Choroid plexus epithelial cell (primary cell): ENCODE measurements at regions not wholly inside any gene's neighbourhood (a gene's known extent, or its start where the extent isn't known, plus 50 kb on each side); places are given as distances from the start of the nearest gene placed in this dataset.

Experiments used
- DNase-seq: peaks from one replicate; pipeline ENCODE4 v3.0.0-alpha.2; 2010; ENCODE audit warnings: low read depth
- H3K4me3 ChIP-seq: 2 replicates; pipeline ENCODE4 v1.5.1; 2011; ENCODE audit warnings: low read depth, mild to moderate bottlenecking, control low read depth, low read length, moderate library complexity
- TF ChIP-seq, protein P1 (sequence below): conservative IDR thresholded peaks from 2 replicates; pipeline ENCODE4 v1.5.1; 2011; ENCODE audit warnings: low read depth, mild to moderate bottlenecking, control low read depth, inconsistent platforms, low read length, moderate library complexity

DNA sequence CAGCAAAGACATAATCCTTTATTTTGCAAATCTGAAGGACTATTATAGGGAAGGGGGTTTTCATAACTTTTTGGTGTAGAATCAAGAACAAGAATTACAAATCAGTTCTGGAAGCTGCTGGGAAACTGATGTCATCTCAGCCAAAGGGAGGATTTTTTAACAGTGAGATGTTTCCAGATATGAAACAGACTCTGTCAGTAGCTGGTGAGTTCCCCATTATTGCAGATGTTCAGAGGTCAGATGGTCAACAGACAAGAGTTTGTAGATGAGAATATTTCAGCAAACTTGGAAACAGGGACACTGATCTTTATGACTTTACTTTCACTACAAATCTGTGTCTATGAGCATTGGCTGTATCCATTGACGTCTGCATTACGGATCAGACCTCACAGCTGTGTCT lies 71.9 kb upstream of the LPP start:
- TF ChIP-seq, protein P1, sequence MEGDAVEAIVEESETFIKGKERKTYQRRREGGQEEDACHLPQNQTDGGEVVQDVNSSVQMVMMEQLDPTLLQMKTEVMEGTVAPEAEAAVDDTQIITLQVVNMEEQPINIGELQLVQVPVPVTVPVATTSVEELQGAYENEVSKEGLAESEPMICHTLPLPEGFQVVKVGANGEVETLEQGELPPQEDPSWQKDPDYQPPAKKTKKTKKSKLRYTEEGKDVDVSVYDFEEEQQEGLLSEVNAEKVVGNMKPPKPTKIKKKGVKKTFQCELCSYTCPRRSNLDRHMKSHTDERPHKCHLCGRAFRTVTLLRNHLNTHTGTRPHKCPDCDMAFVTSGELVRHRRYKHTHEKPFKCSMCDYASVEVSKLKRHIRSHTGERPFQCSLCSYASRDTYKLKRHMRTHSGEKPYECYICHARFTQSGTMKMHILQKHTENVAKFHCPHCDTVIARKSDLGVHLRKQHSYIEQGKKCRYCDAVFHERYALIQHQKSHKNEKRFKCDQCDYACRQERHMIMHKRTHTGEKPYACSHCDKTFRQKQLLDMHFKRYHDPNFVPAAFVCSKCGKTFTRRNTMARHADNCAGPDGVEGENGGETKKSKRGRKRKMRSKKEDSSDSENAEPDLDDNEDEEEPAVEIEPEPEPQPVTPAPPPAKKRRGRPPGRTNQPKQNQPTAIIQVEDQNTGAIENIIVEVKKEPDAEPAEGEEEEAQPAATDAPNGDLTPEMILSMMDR: no peak
- peak; percentile 77 for DNase-seq
- H3K4me3 ChIP-seq: no peak overlapping the region

DNA sequence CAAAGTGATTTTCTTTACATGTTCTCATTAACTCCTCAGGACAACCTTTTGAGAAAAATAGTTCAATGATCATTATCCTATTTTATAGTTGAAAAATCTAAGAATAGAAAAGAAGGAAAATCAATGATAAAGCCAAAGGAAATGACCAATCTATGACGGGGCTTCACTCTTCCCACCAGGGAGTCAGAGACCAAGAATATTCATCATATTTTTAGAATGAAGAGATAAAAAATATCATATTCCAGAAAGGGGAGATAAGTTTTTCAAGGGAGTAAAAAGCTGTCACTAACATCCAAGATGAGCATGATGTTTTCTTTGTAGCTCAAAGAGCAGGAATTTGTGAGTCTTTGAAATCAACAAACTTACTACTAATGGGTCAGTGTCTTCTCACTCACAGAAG lies 71.5 kb upstream of the LPP start:
- no peak overlapping the region for H3K4me3 ChIP-seq
- peak; percentile 46 for DNase-seq
- TF ChIP-seq, protein P1: no peak

DNA sequence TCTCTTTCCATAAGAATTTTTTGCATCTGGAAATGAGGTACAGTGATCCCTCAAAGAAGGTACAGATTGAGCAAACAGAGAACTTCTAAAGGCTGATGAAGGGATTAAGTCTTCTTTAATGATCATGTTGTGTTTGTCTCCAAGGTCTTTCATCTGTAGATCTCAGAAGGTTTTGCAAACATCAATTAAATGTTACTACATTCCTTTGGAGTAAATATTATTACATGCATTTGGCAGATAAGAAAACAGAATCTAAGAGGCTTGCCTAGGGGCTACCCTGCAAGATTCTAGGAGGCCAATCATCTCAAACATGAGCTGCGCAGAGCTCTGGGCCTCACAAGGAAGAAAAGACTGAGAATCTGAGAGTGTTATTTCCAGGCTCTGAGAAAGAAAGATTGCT lies 70.9 kb upstream of the LPP start:
- DNase-seq: no peak
- TF ChIP-seq, protein P1: no peak
- H3K4me3 ChIP-seq: no peak overlapping the region

DNA sequence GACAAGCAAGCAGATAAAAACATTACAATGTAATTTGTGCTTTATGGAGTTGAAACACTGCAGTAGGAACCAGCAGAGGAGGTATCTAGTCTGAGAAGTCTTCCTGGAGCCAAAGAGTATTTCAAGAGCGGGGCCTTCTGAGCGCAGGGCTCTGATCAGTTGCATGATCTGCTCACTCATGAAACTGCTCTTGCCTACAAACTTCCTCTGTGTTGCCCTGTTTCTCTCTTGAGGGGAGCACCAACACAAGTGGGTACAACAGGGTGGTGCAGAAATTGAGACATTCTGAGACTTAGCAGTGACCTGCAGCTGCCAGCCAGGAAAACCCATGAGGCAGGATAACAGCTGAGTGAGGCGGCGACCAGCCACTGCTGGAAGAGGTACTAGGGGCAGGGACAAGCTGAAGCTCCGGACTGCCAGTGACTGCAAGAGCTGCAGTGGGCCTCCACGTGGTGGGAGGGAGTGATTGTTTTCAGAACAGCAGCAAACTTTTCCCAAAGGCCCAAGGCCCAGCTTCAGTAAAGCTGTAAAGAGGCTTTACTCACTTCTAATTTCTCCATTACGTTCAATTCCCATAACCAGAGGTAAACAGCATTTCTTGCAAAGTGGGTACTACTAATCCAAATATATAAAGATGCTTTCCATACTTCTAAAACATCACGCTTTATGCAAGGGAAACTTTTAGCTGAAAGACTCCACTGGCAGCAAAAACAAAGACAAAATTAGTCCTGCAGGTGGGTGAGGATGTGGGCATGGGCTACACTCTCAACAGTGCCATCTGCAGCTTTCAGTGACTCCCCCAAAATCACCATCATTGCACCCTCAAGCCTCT lies 69.0 kb upstream of the LPP start:
- TF ChIP-seq, protein P1: no peak
- DNase-seq: no peak
- H3K4me3 ChIP-seq: no peak overlapping the region

DNA sequence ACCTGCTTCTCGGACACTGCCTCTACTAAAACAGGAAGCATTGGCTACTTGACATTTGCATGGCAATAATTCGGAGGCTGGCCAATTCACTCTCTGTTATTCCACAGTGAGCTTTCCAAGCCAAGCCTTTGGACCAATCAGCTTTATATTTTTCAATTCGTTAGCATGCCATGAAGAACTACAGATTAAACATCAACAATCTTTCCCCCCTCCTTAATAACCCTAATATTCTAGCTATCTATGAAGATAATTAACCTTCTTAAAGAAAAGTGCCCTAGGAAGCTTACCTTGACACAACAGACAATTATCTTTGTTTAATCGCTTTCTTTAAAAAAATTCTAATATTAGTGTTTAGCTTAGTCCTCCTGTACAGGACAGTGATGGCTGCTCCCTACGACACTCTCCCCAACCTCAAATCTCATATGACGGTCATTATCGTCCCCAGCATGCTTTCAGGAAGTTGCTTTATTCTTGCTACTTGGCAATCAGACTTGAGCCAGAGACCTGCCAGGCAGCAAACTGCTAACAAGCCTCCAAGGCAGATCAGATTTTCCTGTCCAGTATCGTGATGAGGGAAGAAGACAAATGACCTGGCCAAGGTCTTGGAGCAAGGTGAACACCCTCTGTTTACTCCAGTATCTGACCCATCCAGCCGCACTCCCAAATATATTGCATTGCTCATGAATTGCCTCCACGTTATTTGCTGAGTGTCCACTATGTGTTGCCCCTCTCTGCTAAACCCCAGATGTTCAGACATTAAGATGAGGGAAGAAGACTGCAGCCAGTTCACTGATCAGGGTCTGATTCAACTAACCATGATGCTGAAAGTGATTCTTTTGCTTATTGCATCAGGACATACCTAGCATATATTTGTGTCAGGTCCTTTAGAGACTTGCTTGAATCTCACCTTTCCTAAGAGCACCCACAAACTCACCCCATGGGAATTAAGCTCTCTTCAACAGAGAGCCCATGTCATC lies 68.1 kb upstream of the LPP start:
- H3K4me3 ChIP-seq: no peak overlapping the region
- DNase-seq: no peak

DNA sequence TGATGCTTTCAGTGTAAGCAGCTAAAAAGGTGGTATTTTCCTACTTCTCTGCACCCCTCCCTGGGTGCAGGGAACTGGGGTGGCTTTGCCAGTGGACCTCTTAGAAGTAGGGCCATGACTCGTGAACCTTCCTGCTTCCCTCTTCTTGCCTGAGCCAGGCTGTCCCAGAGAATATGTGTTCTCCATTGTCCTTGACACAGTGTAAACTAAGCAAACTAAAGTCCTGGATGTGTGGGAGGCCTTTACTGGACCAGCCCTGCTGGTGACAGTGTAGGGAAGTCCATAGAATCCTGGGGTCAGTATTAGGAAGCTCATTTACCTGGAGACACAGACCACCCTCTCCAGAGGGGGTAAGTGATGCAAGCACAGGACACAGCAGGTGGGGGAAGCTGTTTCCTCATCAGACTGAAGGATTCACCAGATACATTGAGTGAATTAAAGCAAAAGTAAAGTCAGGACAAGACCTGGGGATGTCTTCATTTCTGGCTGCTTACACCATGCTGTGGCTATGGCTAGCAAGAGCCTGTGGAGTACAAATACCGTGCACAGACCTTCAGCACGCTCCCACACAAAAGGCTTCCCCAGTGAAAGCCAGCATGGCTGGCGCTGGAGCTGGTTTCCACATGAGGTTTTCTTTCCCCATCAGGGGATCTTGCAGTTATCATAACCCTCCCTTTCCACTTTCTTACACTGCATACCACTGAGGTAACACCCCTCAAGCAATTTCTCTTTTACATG lies 64.8 kb upstream of the LPP start:
- DNase-seq: peak; percentile 61
- no peak overlapping the region for H3K4me3 ChIP-seq
- TF ChIP-seq, protein P1: no peak

More for the DNA sequence above, 68.1 kb upstream of the LPP start:
- TF ChIP-seq, protein P1: no peak
